Stimulated activated CD4-positive, alpha-beta T cell treated with anti-CD3 and anti-CD28 coated beads, Interleukin-2, amount 100 ng/mL, for 24 hours (primary cell): ENCODE measurements at regions not wholly inside any gene's neighbourhood (a gene's known extent, or its start where the extent isn't known, plus 50 kb on each side); places are given as distances from the start of the nearest gene placed in this dataset.
"Not testable (repeated sequence)": the region's sequence is repeated elsewhere in the genome, so short reads cannot be mapped to it uniquely, and the experiment has no call there.

Experiments
- DNase-seq, 2 donors: peaks; one replicate each; pipeline ENCODE4 v3.0.0-alpha.2; 2020

DNA sequence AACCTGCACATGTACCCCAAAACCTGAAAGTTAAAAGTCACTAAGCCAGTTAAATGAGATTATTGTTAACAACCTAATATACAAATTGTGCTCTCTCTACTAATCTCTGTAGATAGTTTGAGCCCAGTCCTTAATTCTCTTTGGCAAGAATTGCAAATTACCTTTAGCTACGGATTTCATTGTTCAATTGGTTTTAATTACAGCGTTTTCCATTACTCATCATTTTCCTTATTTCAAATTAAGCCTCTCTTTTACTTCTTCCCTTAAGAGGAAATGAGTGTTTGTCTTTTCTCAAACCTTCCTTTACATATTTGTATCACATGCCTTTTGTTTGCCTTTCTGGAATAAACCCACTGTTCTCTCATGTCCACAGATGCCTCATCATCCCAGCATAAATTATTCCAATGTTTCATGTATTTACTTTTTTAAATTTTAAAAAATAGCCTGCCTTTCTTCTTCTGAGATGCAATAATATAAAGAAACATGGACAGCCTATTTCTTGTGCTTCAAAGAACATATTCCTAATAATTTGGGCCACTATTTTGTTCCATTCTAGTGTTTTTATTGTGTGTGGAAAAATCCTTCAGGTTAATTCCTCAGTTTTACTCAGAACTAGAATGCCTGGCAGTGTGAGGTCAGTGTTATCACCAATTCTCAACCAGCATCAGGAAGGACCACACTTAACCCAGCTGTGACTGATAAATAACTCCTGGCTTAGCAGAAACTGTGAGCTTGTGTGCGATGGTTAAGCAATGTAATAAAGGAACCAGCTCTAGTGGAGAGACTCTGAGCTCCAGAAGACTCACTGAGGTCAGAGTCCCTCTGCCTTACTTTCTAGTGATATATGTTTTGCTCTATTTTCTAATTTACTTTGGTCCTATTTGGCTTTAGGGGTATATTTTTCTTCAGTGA lies 600.5 kb downstream of the LTN1 start:
- DNase-seq: no peak

DNA sequence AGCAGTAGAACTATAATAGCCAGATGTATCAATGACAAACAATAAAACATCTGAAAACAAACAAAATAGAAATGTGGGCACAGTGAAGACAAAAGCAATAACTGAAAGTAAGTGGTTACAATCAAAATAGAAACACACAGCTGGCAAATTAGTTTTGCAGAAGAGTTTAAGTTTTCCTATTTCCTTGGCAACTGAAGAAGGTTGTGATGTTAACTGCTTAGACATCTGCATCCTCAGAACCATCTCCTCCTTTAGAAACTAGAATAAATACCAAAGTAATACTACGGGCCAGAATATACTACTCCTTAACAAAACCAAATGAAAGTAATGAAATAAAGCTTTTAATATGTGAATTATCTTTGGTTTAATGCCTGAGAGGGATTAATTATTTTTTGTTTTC lies 605.5 kb downstream of the LTN1 start:
- DNase-seq: no peak

DNA sequence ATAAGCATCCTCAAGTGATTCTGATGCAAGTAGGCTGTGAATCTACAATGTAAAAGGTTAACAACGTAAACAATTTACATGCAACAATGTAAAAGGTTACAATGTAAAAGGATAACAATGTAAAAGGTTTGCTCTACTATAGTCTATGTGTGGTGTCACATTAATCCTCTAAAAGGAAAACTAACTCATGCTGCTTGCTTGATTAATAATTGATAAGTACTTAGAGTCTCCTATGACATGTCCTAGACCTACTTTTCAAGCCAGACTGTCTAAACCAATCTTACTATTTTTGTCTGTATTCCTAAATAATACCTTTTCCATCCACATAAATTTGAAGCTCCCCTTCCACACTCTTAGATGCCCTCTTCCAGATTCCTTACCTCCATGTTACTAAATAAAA lies 606.8 kb downstream of the LTN1 start:
- DNase-seq: no peak

DNA sequence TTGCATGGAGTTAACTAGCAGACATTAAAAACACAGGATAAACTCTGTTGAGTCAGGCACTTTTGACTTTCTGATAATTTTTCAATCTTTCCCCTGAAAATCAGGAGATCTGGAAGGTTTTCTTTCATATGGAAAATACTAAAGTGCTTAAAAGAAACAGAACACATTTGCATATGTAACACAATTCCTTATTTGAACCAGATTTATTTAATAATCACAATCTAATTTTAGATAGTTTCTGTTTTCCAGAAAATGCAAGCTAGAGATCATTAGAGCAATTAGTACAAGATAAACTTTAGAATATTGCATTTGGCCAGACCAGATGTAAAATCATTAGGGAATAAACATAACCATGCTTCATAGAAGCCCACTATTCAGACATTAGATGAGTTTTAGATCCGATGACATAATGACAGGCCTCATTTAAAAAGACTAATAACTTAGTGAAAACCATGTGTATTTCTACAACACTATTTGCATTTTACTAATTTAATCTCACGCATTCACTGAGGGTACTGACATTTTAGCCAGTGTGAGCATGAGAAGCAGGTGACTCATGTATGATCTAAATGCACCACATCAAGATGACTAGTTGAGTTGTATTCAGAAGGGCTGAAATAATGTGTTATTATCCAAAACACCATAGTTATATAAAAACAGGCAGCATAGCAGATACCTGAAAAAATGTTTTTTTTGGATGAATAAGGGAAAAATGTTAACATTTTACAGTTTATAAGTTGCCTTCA lies 611.5 kb downstream of the LTN1 start:
- DNase-seq: not testable (repeated sequence)

DNA sequence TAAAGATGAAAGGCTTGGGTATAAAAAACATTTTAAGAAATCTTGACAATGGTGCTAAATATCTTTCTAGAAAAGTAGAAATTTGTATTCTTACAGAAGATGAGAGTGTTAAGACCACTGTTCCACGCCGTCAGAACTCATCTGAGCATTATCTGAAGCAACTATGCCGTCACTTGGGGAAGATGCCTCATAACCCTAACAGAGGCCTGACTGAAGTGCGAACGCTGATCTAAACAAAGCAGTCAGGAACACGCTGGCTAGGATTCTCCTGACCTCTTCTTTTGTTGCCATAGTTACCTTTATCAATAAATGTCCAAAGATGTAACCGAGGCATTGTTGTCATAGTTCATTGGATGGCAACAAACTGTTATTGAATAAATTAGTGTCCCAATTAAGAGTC lies 612.4 kb downstream of the LTN1 start:
- DNase-seq: no peak

DNA sequence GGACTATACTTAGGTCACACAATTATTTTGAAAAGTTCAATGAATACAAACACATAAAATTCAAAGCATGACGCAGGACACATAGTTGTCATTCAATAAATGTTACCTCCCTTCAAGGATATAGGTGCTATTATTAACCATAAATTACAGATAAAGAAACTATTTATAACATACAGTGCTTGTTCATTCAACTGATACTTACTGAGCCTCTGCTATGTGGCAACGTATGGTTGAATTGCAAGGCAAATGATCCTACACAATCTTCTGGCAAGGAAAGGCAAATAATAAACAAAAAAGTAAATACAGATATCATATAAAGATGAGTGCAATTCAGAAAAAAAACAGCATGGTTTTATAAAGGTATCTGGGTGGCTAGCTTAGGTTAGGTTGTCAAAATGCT lies 614.7 kb downstream of the LTN1 start:
- DNase-seq: no peak

DNA sequence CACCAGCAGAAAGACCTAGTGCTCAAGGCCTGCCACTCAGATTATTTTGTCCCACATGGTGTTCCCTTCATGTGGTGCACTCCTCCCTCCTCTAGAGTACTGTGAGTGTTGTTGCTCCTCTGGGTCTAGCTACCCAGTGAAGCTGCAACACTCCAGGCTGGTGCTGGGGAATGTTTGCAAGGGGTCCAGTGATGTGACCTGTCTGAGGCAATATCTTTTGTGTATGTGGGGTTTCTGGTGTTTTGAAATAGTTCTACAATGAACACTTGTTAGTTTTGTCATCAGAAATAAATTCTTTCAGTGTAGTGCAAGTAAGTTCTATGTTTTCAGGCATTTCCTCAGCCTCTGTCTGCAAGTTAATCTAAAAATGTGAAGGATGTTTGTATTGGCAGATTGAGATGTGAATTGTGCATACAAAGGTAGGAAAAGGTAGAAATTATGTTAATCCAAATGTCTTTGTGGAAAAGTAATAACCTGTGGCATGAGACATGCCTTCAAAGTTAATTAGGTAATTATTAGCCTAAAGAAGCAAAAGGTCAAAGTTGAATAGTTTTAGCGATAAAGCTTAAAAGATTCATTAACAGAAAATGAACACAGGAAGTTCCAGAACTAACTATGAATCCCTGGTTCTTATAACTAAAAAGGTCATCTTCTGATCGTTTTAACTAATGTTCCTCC lies 616.8 kb downstream of the LTN1 start:
- DNase-seq: no peak

DNA sequence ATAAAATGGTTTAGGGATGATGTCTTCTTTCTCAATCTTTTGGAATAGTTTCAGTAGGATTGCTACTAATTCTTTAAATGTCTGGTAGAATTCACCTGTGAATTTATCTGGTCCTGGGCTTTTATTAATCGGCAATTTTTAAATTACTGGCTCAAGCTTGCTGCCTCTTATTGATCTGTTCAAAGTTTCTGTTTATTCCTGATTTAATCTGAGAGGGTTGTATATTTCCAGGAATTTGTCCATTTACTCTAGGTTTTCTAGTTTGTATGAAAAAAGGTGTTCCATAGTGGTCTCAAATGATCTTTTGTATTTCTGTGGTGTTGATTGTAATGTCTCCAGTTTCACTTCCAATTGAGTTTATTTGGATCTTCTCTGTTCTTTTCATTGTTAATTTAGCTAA lies 617.8 kb downstream of the LTN1 start:
- no peak for DNase-seq

DNA sequence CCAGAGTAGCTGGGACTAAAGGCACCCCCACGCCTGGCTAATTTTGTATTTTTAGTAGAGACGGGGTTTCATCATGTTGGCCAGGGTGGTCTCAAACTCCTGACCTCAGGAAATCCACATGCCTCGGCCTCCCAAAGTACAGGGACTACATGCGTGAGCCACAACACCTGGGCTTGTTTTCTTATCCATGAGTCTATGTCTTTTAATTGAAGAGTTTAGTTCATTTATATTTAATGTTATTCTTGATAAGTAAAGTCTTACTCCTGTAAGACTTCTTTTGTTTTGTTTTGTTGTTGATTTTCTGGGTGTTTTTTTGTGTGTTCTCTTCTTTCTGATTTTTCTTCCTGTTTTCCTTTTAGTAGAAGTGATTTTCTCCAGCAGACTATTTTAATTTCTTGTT lies 621.0 kb downstream of the LTN1 start:
- no peak for DNase-seq

DNA sequence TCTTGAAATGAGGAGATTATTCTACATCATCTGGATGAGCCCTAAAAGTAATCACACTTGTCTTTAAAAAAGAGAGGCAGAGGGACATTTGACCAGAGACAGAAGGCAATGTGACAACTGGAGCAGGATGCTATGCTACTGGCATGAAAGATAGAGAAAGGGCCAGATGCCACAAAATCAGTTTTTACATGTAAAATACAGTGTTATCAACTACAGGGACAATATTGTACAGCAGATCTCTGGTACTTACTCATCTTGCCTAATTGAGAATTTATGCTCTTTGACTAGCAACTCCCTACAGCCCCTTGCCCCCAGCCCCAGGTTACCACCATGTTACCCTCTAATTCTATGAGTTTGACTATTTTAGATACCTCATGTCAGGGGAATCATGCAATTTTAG lies 633.4 kb downstream of the LTN1 start:
- DNase-seq: no peak

DNA sequence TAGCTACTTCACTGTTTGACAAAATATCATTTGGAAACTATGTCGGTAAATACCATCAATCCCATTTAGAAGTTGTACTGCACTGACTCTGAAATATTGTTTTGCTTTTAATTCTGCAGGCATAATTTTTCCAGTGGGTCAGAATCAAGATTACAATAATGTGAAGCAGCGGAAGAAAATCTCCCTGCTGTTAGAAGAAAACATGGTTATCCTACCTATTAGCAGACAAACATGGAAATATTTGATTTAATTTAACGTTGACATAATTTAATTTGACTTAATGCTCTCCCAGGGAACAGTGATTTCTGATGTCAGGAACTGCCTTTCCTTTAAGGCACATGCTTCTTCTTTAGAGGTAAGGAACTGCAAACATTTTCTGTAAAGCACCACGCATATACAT lies 634.0 kb downstream of the LTN1 start:
- no peak for DNase-seq

DNA sequence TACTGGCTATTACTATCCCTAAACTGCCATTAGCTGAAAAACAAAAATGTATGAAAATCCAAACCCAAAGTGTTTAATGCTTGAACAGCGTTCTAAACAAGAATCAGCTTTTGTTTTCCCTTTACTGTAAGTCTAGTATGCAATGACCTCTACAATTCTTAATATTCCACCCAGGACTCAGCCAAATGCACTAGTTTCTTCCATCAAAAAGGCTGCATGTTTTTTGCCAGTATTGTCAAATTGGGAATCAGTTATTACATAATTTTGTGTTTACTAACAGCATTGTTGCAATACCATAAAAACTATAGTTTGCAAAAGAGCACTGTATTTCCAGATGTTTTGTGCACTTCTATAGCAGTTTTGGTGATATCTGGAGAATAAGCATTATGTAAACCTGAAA lies 634.5 kb downstream of the LTN1 start:
- DNase-seq: no peak

DNA sequence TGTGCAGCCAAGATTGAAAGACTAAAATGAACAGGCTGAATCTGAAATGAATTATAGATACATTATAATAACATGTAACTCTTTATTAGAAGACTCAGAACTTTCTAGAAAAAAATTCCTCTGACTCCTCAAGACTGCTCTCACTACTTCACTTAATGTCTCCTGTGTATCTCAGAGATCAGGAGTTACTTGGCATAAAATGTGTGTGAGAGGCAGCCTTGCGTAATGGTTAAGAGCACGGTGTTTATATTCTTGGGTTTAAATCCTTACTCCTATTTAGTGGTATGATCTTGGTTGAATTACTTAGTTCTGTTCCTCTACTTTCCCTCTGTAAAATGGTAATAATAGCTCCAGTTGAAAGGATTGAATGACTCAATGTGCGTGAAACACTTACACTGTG lies 634.9 kb downstream of the LTN1 start:
- DNase-seq: no peak

DNA sequence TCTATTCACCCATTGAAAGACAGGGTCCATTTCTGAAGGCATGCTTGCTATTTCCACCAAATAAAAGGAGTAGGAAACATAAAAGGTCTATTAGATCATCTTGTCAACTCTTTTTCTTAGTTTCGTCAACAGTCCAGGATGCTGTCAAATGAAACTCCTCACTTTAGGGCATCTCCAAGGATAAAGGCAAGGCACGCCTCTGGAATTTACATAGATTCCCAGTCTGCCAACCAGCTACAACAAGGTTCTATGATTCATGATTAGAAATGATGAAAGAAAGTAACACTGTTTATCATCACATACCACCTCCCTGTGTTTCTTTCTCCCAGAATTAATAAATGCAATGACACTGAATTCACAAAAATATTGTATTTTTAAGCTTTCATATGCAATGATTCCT lies 636.3 kb downstream of the LTN1 start:
- no peak for DNase-seq

DNA sequence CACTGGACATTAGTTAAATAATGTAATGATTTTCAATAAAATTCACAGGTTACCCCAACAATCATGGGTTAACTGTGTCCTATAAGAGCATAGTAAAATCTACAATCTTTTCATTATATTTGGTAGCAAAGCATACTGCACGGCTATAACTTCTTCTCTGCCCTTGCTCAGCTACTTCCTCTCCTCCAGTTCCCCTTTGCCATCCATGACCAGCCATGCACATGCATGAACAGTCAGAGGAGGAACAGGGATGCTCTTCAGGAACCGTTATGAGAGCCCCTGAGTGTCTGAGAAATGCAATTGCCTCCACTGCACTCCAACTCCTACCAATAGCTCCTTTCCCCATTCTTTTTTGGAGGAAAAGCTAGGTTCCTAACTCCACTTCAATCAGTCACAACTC lies 646.7 kb downstream of the LTN1 start:
- DNase-seq: no peak

DNA sequence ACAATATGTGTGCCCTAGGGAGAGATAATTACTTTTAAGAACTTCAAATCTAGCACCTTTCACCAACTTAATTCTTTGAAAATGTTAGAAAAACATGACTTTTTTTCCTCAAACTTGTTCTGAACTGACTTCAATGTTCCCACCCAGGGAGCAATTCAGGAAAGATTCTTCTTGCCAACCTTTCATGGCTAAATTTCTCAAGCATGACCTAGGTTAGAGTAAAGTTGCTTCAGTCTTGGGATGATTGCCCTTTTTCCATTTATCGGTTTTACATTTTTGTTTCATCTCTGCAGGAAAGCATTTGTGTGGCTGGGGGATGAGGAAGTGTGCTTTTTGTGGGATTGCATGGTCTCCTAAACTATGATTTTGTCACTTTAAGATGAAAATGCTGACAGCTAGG lies 647.7 kb downstream of the LTN1 start:
- no peak for DNase-seq

DNA sequence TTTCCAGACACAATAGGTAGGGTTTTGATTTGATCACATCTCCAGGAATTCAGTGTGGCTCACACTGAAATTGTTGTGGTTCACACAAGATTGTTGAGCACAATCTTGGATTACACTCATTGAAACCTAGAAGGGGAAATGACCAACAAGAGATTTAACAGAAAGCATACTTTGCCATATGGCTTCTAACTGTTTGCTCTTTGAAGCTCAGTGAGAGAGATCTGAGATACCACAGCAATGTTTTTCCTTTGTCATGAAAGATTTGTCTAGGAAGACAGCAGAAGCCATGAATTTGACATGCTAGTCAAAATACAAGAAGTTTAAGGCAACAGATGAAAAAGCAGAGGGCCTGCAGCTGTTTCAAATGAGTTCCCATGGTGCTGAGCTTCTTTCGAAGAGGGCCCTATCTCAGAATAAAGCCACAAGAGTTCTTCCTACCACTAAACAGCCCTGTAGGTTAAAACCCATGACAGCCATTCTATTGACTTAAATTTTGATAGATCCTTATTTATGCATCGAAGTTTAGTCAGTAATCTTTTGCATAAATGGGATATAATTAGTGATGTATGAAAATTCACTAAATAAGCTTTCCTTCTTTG lies 650.4 kb downstream of the LTN1 start:
- no peak for DNase-seq

DNA sequence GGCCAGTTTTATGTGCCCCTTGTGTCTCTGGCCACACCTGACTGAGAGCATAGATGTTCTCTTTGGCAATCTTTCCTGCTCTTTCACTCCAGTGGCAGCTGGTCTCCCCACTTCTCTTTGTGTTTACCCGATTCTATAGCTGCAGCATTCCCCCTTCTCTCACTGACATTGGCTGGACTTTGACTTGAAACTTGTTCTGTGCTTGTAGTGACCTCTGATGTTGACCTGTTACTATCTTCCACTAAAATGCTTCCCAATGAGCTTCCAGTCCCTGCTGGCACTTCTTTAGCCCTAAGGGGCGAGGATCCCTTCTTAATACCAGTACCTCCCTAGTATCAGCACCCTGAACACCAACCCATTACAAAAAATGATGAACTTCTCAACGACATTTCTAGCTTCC lies 653.3 kb downstream of the LTN1 start:
- no peak for DNase-seq

DNA sequence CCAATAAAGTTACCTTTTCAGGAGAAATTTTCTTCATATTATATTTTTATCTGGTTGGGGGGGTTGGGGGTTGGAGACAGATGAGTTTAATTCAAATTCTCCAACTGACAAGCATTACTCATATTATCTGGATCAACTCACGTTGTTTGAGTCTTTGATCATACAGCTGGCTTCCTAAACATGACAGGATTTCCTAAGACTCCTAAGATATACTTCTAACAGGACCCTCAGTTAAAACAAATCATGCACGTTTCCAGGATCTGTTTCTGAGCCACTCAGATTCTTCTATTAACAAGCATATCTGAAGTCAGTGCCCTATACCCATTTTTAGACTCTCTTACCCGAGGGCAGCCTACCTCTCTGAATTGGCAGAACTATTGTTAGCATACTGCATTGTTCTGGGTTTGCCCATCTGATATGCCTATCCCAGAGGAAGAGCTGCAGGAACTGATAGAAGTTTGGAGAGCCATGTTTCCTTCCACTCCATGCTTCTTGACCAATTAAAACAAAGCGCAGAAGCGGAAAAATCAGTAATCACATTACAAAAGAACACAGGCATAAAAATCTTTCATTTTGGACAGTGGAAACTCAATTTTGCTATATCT lies 653.9 kb downstream of the LTN1 start:
- no peak for DNase-seq

DNA sequence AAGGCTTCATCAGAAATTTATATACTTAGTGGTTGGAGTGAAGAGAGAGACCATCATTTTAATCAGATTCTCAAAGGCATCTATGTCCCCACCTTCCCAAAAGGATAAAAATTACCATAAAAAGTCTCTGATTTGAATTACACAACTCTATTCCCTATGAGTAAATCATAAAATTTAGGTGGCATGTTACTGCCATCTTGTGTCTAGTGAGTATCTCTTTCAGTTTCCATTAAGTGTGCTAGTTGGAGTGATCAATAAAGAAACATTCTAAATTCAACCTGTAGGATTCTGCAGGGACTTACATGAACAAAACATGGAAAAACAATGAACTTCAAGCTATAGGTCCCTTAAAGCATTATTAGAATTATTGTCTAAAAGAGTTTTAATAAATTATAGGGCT lies 655.4 kb downstream of the LTN1 start:
- DNase-seq: no peak

DNA sequence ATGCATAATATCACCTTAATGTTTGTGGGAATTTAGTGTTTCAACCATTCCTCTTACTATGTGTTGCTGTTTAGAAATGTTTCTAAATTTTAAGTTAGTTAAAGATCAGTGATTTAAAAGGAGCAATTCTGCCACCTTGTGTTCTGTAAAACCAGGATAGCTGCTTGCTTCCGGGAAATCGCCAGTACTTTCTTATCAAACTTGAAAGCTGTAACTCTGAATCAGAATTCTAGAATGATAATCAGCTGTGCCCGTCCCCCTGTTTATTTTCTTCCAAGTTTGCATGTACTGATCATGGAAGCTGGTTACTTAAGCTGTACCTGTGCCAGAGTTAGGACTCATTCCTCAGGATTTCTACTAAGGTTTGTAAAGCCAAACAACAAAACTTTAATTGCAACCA lies 656.4 kb downstream of the LTN1 start:
- no peak for DNase-seq

DNA sequence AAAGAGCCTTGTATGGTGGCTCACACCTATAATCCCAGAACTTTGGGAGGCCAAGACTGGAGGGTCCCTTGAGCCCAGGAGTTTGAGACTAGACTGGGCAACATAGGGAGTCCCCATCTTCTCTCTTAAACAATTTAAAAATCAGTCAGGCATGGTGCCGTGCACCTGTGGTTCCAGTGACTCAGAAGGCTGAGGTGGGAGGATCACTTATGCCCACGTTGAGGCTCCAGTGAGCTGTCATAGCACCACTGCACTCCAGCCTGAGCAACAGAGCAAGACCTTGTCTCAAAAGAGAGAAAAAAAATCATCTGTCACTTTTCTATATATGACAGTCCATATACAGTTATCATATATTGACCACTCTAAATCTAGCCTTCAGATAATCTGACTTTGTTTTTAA lies 658.3 kb downstream of the LTN1 start:
- DNase-seq: no peak

DNA sequence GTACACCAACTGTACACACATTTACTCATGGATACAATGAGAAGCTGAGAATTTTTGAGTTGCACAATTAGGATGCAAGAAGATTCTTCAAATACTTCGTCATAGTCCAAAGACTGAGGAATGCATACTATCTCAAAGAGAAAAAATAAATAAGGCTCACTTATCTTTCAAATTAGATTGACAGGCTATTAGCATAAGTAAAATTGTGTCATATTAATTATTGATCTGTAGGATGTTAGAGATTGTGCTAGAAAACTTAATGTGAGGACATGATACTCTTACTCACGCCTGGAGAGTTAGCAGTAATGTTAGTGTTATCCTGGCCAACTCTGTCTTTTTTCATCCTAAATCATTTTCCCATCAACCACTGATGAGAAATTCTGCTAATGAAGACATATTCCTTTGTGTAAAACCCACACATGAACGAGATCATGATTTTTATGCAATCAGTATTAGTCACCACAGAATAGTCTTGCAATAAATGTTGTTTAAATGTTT lies 659.0 kb downstream of the LTN1 start:
- no peak for DNase-seq
